ENCODE measurements at regions not wholly inside any gene's neighbourhood (a gene's known extent, or its start where the extent isn't known, plus 50 kb on each side); places are given as distances from the start of the nearest gene placed in this dataset.

DNA sequence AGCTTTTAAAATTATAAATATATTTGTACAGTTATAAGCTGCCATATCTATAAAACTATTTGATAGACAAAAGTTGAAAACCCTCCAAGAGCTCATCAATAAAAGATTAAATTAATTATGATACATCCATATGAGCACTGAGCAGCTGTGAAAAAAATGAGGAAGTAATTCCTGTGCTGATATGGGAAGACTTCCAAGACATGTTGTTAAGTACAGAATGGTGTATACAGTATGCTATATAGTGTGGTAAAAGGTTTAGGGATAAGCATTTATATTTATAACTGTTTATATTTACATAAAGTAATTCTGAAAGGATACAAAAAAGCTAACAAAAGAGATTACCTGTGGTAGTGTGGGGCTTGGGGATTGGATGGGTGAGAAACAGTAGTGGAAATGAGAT, 92.8 kb upstream of the BMP2K start:
- TF ChIP-seq CTCF (IDR thresholded peaks at IDR 0.05; ENCODE audit: low read depth, low read length), result no peak
- no peak for DNase-seq (ENCODE audit: extremely low read depth, low read depth)

GRCh38 chr4:78684325-78685079, 91.6 kb upstream of the BMP2K start:
- DNase-seq (ENCODE audit: extremely low read depth, low read depth), result no peak
- TF ChIP-seq CTCF (IDR thresholded peaks at IDR 0.05; ENCODE audit: low read depth, low read length), result no peak

DNA sequence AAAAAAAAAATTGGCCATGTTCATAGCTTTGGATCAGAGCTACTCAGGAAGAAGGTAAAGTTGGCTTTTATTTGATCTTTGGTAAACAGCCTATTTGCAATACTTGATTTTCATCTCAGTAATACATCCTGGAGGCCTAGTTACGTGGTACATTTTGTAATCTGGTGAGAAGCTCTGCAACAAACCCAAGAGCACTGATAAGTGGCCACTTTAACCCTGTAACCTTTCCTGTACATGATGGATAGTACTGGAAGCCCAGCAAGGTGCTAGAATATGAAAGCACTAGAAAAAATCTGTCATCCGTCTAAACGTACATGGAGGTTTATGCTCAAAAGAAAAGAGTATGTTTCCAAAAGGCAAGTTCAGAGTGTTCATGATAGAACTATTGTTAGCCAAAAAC, 88.3 kb upstream of the BMP2K start:
- no peak for DNase-seq (ENCODE audit: extremely low read depth, low read depth)
- no peak for TF ChIP-seq CTCF (IDR thresholded peaks at IDR 0.05; ENCODE audit: low read depth, low read length)

DNA sequence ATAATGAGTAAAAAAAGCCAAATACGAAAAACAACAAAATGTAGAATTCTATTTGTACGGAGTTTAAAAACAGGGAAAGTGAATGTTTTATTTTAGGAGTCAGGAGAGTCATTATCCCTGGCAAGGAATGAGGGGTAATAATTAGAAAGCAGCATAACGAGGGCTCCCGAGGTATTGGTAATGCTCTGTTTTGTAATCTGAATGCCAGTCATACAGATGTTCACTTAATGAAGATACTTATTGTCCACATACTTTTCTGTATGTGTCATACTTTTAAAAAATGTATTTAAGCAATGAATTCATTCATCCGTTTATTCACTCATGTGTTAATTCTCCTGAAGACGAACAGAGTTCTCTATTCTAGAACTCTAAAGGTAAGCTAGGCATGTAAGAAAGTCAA, 87.8 kb upstream of the BMP2K start:
- DNase-seq (ENCODE audit: extremely low read depth, low read depth), result no peak
- TF ChIP-seq CTCF (IDR thresholded peaks at IDR 0.05; ENCODE audit: low read depth, low read length), result no peak

- TF ChIP-seq CTCF (IDR thresholded peaks at IDR 0.05; ENCODE audit: low read depth, low read length), result no peak
- no peak for DNase-seq (ENCODE audit: extremely low read depth, low read depth)
Measured at GRCh38 chr4:78689261-78689660, 86.9 kb upstream of the BMP2K start.

DNA sequence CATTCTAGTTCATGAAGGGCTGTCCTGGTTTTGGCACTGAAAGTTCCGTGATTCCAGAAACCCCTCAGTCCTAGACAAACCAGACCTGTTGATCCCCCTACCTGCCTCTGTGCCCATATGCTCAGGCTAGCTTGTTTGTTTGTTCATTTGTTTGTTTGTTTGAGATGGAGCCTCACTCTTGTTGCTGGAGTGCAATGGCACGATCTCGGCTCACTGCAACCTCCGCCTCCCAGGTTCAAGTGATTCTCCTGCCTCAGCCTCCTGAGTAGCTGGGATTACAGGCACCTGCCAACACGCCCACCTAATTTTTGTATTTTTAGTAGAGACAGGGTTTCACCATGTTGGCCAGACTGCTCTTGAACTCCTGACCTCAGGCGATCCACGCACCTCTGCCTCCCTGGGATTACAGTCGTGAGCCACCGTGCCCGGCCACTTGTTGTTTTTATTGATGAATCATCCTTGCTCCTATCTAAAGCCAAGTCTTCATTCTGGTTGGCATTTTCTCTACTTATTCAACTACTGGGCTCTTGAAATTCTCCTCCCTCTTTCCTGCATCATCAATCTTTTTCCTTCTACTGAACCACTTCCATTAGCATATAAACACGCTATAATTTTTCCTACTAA, 86.3 kb upstream of the BMP2K start:
- DNase-seq (ENCODE audit: extremely low read depth, low read depth), result no peak
- no peak for TF ChIP-seq CTCF (IDR thresholded peaks at IDR 0.05; ENCODE audit: low read depth, low read length)

DNA sequence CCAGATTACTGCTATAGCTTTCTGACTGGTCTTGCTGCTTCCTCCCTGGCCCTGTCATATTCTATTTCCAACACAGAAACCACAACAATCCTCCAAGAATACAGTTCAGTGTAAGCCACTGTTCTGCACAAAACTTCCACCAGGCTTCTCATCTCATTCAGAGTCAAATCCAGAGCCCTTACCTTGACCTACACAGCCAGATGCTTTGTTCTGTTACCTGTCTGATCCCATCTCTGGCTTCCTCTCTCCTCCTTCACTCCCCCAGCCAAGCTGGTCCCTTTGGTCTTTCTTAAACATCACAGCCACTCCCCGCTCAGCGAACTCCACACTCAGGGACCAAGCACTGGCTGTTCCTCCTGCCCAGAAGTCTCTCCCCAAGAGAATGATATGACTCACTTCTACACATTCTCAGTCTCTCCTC, 84.8 kb upstream of the BMP2K start:
- DNase-seq (ENCODE audit: extremely low read depth, low read depth), result no peak
- TF ChIP-seq CTCF (IDR thresholded peaks at IDR 0.05; ENCODE audit: low read depth, low read length), result no peak

Measured in AG09319 (cell line).